ENCODE measurements at regions not wholly inside any gene's neighbourhood (a gene's known extent, or its start where the extent isn't known, plus 50 kb on each side); places are given as distances from the start of the nearest gene placed in this dataset.

DNA sequence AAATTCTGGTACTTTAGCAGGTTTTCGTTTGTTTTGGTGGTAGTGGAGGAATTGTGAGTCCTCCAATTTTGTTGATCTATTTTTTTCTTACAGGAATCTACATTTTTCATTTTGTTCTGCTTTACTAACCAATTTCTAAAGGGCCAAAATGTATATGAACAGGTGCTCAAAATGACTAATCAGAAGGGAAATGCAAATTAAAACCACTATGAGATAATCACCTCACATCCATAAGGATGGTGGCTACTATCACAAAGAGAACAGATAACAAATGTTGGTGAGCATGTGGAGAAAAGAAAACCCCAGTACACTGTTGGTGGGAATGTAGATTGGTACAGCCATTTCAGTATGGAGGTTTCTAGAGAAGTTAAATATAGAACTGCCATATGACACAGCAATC is 134.2 kb downstream of the LMO4 start:
- Mint-ChIP-seq H3K9me3 (peaks cover 6% of the 10 kb centered on the region), H3K27me3 (peaks cover 5% of the 10 kb centered on the region), H3K36me3 (ENCODE audit: low read depth) (no peaks in the 10 kb centered on the region), H3K4me3 (no peak overlapping the region), H3K4me1 (ENCODE audit: low read depth) (no peaks in the 10 kb centered on the region), H3K27ac (no peak overlapping the region)
- DNase-seq = no peak

DNA sequence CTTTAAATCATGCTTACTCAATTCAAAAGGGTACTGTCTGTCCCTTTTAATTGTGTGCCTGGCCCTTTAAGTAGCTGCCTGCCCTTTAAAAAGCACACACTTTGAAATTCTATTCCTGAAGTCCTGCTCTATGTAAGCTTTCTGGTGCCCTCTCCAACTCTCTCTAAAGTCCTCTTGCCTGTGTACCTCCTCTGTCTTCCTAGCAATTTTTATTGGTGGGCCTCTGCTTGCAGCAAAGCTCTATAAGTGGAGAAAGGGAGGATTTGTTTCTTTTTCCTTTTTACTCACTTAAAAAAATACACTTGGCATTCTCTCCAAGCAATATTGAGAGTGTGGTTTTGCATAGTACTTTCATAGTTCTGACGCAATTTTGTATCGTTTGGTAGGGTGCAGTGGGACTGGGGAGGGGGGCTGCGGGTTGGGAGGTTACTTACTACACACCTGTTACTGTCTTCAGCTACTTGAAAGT is 135.4 kb downstream of the LMO4 start:
- no peak for DNase-seq
- Mint-ChIP-seq H3K27me3 (peaks cover 5% of the 10 kb centered on the region), H3K36me3 (ENCODE audit: low read depth) (no peaks in the 10 kb centered on the region), H3K27ac (no peak overlapping the region), H3K4me3 (no peak overlapping the region), H3K9me3 (peaks cover 6% of the 10 kb centered on the region), H3K4me1 (ENCODE audit: low read depth) (no peaks in the 10 kb centered on the region)

DNA sequence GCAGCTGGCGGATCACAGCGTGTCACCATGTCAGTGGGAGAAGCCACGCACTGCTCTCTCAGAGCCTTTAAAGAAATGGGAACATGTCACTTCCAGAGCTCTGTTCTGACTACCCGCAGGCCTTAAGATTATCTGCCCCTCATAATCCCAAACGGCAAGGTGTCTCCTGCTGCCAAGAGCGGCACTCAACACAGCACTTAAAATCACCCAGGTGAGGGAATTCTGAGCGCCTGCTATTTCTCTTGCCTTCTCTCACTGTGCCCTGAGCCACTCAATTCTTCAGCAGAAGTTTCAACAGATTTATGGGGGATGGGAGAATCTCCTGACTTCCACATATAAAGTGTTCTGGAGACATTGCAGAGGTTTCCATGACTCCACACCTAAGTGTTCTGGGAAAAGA is 137.9 kb downstream of the LMO4 start:
- Mint-ChIP-seq H3K27ac (no peak overlapping the region), H3K9me3 (no peaks in the 10 kb centered on the region), H3K36me3 (ENCODE audit: low read depth) (no peaks in the 10 kb centered on the region), H3K4me3 (no peak overlapping the region), H3K27me3 (no peaks in the 10 kb centered on the region), H3K4me1 (ENCODE audit: low read depth) (no peaks in the 10 kb centered on the region)
- DNase-seq = no peak

DNA sequence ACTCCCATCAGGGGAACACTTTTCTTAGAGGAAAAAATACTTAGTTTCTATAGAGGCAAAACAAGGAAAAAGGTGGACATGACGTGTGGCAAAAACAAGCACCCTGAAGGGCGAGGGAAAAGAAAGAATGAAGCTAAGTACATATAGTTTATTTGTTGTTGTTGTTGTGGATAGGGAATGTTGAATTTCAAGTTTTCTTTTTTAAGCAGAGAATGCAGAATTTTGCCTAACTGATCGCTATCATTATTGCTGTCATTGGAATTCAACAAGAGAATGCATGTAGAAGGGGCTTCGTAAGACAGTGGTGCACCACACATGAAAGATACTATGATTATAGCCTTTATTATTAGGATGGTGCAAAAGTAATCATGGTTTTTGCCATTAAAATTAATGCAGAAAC is 144.0 kb downstream of the LMO4 start:
- Mint-ChIP-seq H3K4me3 (no peak overlapping the region), H3K36me3 (ENCODE audit: low read depth) (no peaks in the 10 kb centered on the region), H3K27me3 (no peaks in the 10 kb centered on the region), H3K9me3 (no peaks in the 10 kb centered on the region), H3K27ac (no peak overlapping the region), H3K4me1 (ENCODE audit: low read depth) (no peaks in the 10 kb centered on the region)
- DNase-seq = no peak

DNA sequence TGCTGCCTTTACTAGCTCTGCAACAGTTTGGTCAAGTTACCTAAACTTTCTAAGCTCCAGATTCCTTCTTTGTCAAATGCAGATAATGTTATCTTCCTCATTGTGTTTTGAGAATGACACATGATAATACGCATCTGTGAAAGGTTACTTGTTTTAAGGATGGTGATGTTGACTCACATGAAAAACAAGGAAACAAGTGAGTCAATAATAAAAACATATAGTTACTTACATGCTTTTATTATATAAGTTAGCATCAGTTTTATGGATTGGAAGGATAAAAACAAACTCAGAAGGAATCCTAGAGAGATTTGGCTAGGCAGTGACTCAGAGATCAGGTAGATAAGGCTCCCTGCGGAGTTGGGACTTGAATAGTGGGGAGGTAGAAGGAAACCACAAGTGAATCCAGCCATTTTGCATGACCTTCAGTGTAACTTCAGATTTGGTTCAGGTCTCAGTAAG is 144.6 kb downstream of the LMO4 start:
- H3K27ac Mint-ChIP-seq = no peak overlapping the region
- H3K27me3 Mint-ChIP-seq = no peaks in the 10 kb centered on the region
- H3K36me3 Mint-ChIP-seq (ENCODE audit: low read depth) = no peaks in the 10 kb centered on the region
- H3K4me3 Mint-ChIP-seq = no peak overlapping the region
- DNase-seq = no peak
- H3K4me1 Mint-ChIP-seq (ENCODE audit: low read depth) = no peaks in the 10 kb centered on the region
- no peaks in the 10 kb centered on the region for H3K9me3 Mint-ChIP-seq

DNA sequence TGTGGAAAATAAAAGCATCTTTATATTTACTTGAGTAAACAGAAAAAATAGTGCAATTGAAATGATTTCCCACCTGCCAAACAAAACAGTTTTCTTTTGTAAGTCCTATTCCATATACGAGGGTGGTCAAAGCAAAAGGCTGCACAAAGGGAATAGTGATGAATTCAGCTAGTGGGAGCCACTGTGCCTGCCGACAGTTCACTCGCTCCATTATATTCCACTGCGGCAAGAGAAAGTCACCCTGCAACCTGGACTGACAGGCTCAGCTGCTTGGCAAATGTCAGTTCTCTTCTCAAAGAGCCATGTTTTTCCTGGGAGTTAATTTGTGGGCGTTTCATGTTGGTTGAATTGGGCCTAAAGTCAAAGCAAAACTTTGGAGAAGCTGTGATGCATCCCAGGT is 145.4 kb downstream of the LMO4 start:
- H3K36me3 Mint-ChIP-seq (ENCODE audit: low read depth) = no peaks in the 10 kb centered on the region
- no peaks in the 10 kb centered on the region for H3K4me1 Mint-ChIP-seq (ENCODE audit: low read depth)
- no peak overlapping the region for H3K4me3 Mint-ChIP-seq
- no peaks in the 10 kb centered on the region for H3K9me3 Mint-ChIP-seq
- H3K27ac Mint-ChIP-seq = no peak overlapping the region
- no peak for DNase-seq
- H3K27me3 Mint-ChIP-seq = no peaks in the 10 kb centered on the region

DNA sequence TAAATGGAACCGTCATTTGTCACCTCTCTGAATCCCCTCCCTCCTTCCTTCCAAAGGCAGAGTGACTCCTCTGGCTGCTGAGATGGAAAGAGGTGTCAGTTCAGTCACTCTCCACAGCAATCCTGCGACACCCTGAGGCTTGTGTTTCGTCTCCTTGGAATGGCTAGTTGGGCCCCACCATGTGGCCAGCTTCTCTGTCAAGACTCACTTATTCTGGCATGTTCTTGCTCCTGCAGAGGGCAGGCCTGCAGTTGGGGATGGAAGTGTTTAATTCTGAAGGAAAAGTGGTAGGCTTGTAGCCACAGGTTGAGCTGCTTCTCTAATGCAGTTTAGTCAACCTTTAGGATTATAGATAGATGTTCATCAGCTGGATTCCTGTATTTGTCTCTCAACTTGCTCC is 149.6 kb downstream of the LMO4 start:
- Mint-ChIP-seq H3K27ac (no peak overlapping the region), H3K9me3 (no peaks in the 10 kb centered on the region), H3K36me3 (ENCODE audit: low read depth) (no peaks in the 10 kb centered on the region), H3K4me1 (ENCODE audit: low read depth) (no peaks in the 10 kb centered on the region), H3K4me3 (no peak overlapping the region), H3K27me3 (no peaks in the 10 kb centered on the region)
- DNase-seq = no peak

DNA sequence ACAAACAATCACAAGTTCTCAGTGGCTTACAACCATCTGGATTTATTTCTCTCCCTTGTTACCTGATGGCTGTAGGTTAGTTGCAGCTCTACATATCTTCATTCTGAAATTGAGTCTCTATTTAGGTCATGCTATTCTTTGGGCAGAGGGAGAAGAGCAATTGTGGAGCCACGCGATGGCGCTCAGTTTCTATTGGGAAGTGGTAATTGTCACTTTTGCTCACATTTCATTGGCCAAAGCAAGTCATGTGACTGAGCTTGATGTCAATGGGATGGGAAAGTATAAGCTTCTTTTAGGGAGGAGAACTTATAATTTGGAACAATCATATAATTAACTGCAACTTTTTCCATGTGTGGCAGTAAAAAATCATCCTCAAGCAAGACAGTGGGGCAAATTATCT is 166.5 kb downstream of the LMO4 start:
- H3K36me3 Mint-ChIP-seq (ENCODE audit: low read depth) = no peaks in the 10 kb centered on the region
- H3K4me3 Mint-ChIP-seq = no peak overlapping the region
- H3K9me3 Mint-ChIP-seq = no peaks in the 10 kb centered on the region

DNA sequence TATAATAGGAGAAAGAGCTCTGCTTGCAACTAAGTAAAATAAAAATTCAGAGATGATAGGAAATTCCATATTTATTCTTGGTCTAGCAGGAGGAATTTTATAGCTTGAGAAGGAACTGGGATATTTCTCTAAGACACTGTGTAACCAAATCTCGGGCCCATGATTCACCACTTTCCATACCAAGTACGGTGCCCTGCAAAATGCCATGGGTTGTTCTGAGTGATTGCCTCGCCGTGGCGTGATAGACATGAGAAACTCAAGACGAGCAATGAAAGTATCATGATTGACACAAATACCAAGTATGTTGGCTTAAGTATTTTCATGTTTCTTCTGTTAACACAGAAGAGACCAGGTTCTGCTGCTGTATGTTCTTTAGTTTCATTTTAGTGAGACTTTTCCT is 167.2 kb downstream of the LMO4 start:
- no peak for DNase-seq
- Mint-ChIP-seq H3K27me3 (no peaks in the 10 kb centered on the region), H3K4me3 (no peak overlapping the region), H3K36me3 (ENCODE audit: low read depth) (no peaks in the 10 kb centered on the region), H3K4me1 (ENCODE audit: low read depth) (no peaks in the 10 kb centered on the region), H3K27ac (no peak overlapping the region), H3K9me3 (no peaks in the 10 kb centered on the region)

More for the DNA sequence above, 166.5 kb downstream of the LMO4 start:
- Mint-ChIP-seq H3K27me3 (no peaks in the 10 kb centered on the region), H3K27ac (no peak overlapping the region), H3K4me1 (ENCODE audit: low read depth) (no peaks in the 10 kb centered on the region)
- DNase-seq = no peak

DNA sequence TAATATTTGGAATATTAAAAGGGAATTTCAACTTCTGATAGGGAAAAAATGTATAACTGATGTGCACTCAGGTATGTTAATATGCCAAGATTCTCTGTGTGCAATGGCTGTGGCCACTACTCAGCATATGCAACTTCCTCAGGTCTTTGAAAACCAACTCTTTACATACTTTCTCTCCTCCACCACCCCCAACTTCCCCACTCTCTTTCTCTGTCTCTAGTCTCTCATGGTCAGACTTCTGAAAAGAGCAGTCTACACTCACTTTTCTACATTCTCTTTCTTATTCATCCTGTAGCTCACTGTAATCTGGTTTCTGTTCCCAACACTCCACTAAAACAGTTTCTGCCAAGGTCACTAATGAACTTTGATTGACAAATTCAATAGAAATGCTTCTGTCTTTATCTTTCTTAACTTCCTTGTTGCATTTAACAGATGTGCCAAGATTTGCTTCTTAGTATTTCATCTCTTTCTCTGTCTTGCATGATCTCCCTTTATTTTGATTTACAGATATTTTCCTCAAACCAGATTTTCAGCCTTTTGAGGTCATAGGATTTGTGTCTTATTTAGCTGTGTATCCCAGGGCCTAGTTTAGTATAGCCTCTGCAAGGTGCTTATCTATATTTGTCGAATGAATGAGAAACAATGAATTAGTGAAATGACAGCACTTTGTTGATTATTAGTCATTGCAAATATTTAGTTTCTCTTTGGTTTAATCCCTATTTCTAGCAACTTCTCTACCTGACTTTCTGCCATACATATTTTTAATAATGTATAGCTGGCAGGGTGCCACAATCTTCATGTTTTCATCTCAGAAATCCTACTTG is 168.9 kb downstream of the LMO4 start:
- H3K27me3 Mint-ChIP-seq = no peaks in the 10 kb centered on the region
- H3K27ac Mint-ChIP-seq = no peak overlapping the region
- no peaks in the 10 kb centered on the region for H3K4me1 Mint-ChIP-seq (ENCODE audit: low read depth)
- H3K9me3 Mint-ChIP-seq = no peaks in the 10 kb centered on the region
- H3K4me3 Mint-ChIP-seq = no peak overlapping the region
- no peaks in the 10 kb centered on the region for H3K36me3 Mint-ChIP-seq (ENCODE audit: low read depth)
- no peak for DNase-seq

DNA sequence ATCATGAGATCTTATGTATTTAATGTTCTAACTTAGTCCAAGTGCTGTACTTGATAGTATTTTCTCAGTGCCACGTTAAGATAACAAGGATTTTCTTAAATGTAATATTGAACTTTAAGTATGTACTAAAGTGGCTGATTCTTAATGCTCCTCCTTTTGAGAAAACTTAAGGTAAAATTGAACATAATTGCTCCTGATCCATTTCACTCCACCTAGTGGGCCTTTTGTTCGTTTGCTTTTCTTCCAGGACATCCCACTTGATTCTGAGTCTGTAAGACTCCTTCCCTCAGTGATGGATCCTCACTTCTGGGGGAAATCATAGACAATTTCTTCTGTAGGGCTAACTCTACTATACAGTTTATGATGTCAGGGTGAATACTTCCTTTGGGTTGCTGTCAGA is 173.1 kb downstream of the LMO4 start:
- DNase-seq = no peak
- peaks cover 2% of the 10 kb centered on the region for H3K27me3 Mint-ChIP-seq
- no peaks in the 10 kb centered on the region for H3K36me3 Mint-ChIP-seq (ENCODE audit: low read depth)
- H3K9me3 Mint-ChIP-seq = no peaks in the 10 kb centered on the region
- peaks cover 3% of the 10 kb centered on the region for H3K4me1 Mint-ChIP-seq (ENCODE audit: low read depth)
- no peak overlapping the region for H3K4me3 Mint-ChIP-seq
- no peak overlapping the region for H3K27ac Mint-ChIP-seq

DNA sequence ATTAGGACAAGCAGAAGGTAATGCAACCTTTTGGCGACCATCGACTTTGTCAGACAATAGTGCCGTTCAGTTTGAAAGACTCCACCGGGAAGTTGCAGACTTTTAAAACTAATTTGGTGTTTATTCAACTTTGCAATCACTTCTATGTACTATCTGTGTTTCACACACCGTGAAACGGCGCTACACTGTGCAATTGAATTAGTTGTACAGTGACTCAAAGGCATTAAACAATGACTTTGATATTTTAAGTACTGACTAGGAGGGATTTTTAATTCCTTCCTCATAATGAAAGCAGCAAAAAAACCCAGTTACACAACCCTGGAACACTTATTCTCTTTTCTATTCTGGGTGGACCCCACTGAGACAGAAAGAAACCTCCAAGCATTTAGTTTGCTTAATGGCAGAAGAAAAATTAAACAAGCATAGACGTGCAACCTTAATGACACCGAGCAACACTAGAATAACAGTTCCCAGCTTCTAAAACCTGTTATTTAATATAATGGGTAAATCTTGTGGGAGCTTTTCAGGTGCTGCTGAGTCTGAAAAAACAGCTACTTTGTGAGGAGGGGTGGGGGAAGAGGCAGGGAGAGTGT is 176.8 kb downstream of the LMO4 start:
- Mint-ChIP-seq H3K4me1 (ENCODE audit: low read depth) (peaks cover 7% of the 10 kb centered on the region), H3K9me3 (no peaks in the 10 kb centered on the region), H3K27ac (no peak overlapping the region), H3K36me3 (ENCODE audit: low read depth) (no peaks in the 10 kb centered on the region), H3K27me3 (peaks cover 2% of the 10 kb centered on the region), H3K4me3 (no peak overlapping the region)
- no peak for DNase-seq

DNA sequence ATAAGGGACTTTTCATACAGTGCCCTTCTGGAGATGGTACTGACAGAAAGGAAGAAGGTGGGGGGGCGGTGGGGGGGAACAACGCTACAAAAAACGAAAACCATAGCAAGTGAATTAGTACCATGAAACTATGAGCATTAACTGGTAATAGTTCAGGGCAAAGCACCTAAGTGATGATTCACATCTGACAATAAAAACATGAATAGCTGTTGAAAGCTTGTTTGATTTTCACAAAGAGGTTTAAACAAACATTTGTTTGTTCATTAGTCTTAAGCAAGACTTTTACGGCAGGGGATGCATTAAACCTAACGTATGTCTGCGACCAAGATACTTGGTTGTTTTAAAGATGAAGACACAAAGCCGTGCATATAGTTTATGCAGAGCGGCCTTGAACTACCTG is 177.5 kb downstream of the LMO4 start:
- H3K4me3 Mint-ChIP-seq = no peak overlapping the region
- H3K4me1 Mint-ChIP-seq (ENCODE audit: low read depth) = peaks cover 7% of the 10 kb centered on the region
- DNase-seq = no peak
- no peak overlapping the region for H3K27ac Mint-ChIP-seq
- no peaks in the 10 kb centered on the region for H3K9me3 Mint-ChIP-seq
- H3K36me3 Mint-ChIP-seq (ENCODE audit: low read depth) = no peaks in the 10 kb centered on the region
- peaks cover 2% of the 10 kb centered on the region for H3K27me3 Mint-ChIP-seq

DNA sequence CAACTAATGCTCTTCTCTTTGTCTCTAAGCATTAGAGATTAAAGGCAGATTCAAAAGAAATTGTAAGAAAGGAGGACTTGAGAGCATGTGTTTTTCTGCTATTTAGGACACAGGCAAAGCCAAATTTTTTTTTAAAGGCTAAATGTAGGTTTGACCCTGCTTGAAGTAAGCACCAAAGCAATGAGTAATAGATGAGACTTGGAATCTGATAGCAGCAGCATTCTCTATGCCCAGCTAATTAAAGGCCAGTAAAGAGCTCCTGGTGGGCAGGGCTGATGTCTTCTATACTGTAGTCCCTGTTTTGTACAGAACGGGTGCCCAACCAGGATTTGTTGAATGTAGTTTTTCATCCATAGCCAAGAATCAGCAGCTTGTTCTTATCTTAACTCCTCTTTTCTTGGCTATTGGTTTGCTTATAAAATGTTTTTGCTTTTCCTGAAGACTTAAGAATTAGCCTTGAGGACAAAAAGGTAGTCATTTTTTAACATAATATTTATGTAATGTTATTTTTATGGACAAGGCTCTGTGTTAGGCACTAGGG is 179.6 kb downstream of the LMO4 start:
- Mint-ChIP-seq H3K4me3 (no peak overlapping the region), H3K36me3 (ENCODE audit: low read depth) (no peaks in the 10 kb centered on the region), H3K27me3 (peaks cover 2% of the 10 kb centered on the region), H3K9me3 (no peaks in the 10 kb centered on the region), H3K4me1 (ENCODE audit: low read depth) (peaks cover 7% of the 10 kb centered on the region), H3K27ac (no peak overlapping the region)
- no peak for DNase-seq

DNA sequence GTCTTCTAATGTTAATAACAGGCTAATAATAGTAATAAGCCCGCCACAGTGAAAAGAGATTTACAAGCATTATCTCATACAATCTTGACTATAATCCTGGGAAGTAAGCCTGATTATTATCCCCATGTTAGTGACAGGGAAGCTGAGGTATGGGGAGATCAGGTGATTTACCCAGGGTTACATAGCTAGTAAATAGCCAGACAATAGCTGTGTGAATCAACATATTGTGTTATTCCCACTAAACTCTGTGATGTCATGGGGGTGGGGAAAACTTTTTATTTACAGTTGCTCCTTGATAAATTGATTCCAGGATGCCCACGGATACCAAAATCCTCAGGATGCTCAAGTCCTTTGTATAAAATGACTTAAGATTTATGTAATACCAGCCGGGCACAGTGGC is 181.9 kb downstream of the LMO4 start:
- no peaks in the 10 kb centered on the region for H3K36me3 Mint-ChIP-seq (ENCODE audit: low read depth)
- H3K4me3 Mint-ChIP-seq = no peak overlapping the region
- peaks cover 7% of the 10 kb centered on the region for H3K27me3 Mint-ChIP-seq
- H3K27ac Mint-ChIP-seq = no peak overlapping the region
- DNase-seq = no peak
- peaks cover 7% of the 10 kb centered on the region for H3K4me1 Mint-ChIP-seq (ENCODE audit: low read depth)
- no peaks in the 10 kb centered on the region for H3K9me3 Mint-ChIP-seq
